HG02938 (cell line): ENCODE measurements at regions not wholly inside any gene's neighbourhood (a gene's known extent, or its start where the extent isn't known, plus 50 kb on each side); places are given as distances from the start of the nearest gene placed in this dataset.

ENCODE experiments used
- ATAC-seq: cut with Tn5 transposase; IDR thresholded peaks from one replicate; pipeline ENCODE4 v1.9.1; 2021; ENCODE audit warnings: mild to moderate bottlenecking, moderate library complexity; ENCODE audit not compliant: unreplicated experiment

GRCh38 chr10:43715334-43715733, 66.7 kb upstream of the ZNF32 start:
- ATAC-seq: no peak

GRCh38 chr10:43712821-43713584, 64.3 kb upstream of the ZNF32 start:
- no peak for ATAC-seq

DNA sequence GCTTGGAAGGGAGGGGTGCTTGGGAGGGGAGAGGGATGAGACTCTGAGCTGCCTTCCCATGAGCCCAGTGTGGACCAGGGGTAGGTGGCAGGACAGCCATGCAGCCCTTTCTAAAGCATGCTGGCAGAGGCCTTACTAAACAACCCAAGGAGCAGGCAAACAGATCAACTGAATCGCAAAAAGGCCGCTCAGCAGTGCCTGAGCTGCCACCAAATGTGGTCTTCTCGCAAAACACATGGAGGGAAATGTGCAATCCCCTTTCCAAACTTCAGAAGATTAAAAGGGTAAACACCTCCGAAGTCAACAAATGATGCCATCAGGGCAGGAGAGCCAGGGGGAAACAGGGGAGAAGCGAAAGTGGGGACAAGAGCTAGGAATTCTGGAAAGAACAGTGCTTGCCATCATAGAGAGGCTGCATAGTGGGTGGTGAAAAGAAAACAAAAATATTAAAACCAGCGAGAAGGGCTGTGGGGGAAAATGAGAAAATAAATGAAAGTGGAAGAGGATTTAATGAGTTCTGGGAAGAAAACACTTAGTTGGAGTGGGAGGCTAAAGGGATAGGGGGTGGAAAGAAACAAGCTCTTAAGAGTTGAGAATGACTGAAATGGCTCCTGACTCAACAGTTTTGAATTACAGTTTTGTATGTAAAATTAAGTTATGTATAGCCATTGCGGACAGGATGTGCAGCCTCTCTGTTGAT, 62.2 kb upstream of the ZNF32 start:
- ATAC-seq: no peak

DNA sequence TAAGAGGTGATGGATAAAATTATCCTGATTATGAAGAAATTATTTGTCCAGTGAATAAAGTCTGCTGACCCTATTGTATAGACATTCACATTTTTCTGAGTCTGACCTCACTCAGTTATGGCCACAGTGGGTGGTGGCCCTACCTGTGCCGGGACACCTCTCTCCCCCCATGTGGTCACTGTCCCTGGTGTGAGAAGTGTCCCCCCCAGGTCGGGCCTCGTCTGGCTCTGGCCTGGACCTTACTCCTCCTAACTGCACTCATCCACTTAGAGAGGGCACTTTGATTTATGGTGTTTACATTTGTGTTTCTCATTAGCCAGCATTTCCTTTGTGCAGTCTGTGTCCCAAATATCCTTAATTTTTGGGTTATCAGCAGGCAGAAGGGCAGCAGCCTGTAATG, 59.6 kb upstream of the ZNF32 start:
- ATAC-seq: no peak

GRCh38 chr10:43707770-43708169, 59.1 kb upstream of the ZNF32 start:
- ATAC-seq: no peak

GRCh38 chr10:43706166-43706565, 57.5 kb upstream of the ZNF32 start:
- no peak for ATAC-seq

DNA sequence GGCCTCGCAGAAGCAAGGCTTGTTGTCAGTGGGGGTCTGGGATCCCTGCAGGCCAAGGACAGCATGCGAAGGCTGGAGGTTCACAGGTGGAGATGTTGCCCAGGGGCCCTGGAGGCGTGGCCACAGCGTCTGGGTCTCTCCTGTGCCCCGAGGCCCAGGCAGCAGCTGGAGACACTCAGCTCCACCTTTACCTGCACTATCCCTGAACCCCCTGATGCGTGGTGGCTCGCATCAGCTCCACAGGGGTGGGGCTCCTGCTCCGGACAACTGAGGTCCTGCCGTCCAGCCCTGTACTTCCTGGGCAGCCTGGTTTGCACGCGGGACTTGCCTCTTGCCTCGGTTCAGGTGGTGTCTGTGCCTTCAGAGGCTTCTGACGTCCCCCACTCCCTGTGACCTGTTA, 54.6 kb upstream of the ZNF32 start:
- no peak for ATAC-seq

DNA sequence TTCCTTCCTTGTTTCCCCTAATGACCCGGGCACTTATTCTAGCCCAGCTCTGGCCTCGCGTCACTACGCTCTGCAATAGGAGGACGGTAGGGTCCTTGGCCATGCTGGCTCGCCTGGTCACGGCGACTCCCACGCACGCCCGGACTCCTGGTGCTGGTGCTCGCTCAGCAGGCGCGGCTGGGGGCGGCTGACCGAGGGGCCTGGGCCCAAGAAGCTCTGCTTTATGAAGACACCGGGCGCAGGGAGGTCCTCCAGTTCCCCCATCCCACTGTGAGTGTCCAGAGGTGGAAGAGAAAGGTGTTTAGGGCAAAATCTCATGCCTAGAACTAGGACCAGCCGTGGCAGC, 54.2 kb upstream of the ZNF32 start:
- ATAC-seq: no peak

GRCh38 chr10:43702213-43702935, 53.7 kb upstream of the ZNF32 start:
- ATAC-seq: no peak

- ATAC-seq: no peak
Measured at GRCh38 chr10:43701295-43701694, 52.6 kb upstream of the ZNF32 start.

- ATAC-seq: no peak
Measured at GRCh38 chr10:43700306-43700705, 51.6 kb upstream of the ZNF32 start.

GRCh38 chr10:43699516-43699915, 50.8 kb upstream of the ZNF32 start:
- ATAC-seq: no peak
